DND-41 (cell line): ENCODE measurements at regions not wholly inside any gene's neighbourhood (a gene's known extent, or its start where the extent isn't known, plus 50 kb on each side); places are given as distances from the start of the nearest gene placed in this dataset.
"Not testable (repeated sequence)": the region's sequence is repeated elsewhere in the genome, so short reads cannot be mapped to it uniquely, and the experiment has no call there.

ENCODE experiments used
- ATAC-seq: fragments of 200-7000 bp; cut with Tn5 transposase; 3 replicates; pipeline ENCODE4 v1.9.1; 2021; ENCODE audit warnings: low read depth; ENCODE audit not compliant: insufficient read depth
- DNase-seq: peaks from one replicate; pipeline ENCODE4 v3.0.0-alpha.2; 2020
- H2AFZ ChIP-seq: 2 replicates; pipeline ENCODE4 v1.6.0; 2012; ENCODE audit warnings: low read depth, low read length
- H3K27ac ChIP-seq: 2 replicates; pipeline ENCODE4 v1.5.1; 2012; ENCODE audit warnings: low read length, inconsistent platforms
- H3K27me3 ChIP-seq: fragments of 200-600 bp; sonication (generic); 2 replicates; pipeline ENCODE4 v1.6.0; 2012; ENCODE audit warnings: low read length, mild to moderate bottlenecking, inconsistent platforms; ENCODE audit not compliant: insufficient read depth, poor library complexity
- H3K36me3 ChIP-seq: 2 replicates; pipeline ENCODE4 v1.5.1; 2012; ENCODE audit warnings: low read length, inconsistent platforms; ENCODE audit not compliant: insufficient read depth
- H3K4me1 ChIP-seq: 2 replicates; pipeline ENCODE4 v1.5.1; 2012; ENCODE audit warnings: mild to moderate bottlenecking, low read length; ENCODE audit not compliant: insufficient read depth
- H3K4me2 ChIP-seq: 2 replicates; pipeline ENCODE4 v1.6.0; 2012; ENCODE audit warnings: mild to moderate bottlenecking, moderate library complexity, low read length, inconsistent platforms; ENCODE audit not compliant: insufficient read depth
- H3K4me3 ChIP-seq, 2 experiments: fragments of 200-600 bp in 1 of 2; shearing (Covaris generic) in 1 of 2; 2 replicates each; pipeline ENCODE4 v1.5.1; 2012 to 2016; ENCODE audit warnings: inconsistent platforms in 2 of 2, low read length in 2 of 2, mild to moderate bottlenecking in 2 of 2, low read depth in 1 of 2, moderate library complexity in 1 of 2
- H3K79me2 ChIP-seq: 2 replicates; pipeline ENCODE4 v1.6.0; 2012; ENCODE audit warnings: low read length, inconsistent platforms; ENCODE audit not compliant: insufficient read depth
- H3K9ac ChIP-seq: 2 replicates; pipeline ENCODE4 v1.6.0; 2012; ENCODE audit warnings: low read depth, mild to moderate bottlenecking, inconsistent platforms, low read length, moderate library complexity
- H3K9me3 ChIP-seq: 2 replicates; pipeline ENCODE4 v1.5.1; 2012; ENCODE audit warnings: low read length, moderate library complexity, mild to moderate bottlenecking, inconsistent platforms; ENCODE audit not compliant: insufficient read depth, severe bottlenecking
- H4K20me1 ChIP-seq: 2 replicates; pipeline ENCODE4 v1.6.0; 2012; ENCODE audit warnings: low read length; ENCODE audit not compliant: insufficient read depth
- EZH2 ChIP-seq: IDR thresholded peaks from 3 replicates; pipeline ENCODE4 v1.6.1; 2012; ENCODE audit warnings: borderline replicate concordance, low read depth, mild to moderate bottlenecking, moderate library complexity, low read length, inconsistent platforms; ENCODE audit not compliant: severe bottlenecking
- TF ChIP-seq, protein P1 (sequence below): IDR thresholded peaks from 2 replicates; pipeline ENCODE4 v1.5.1; 2012; ENCODE audit warnings: borderline replicate concordance, low read length, moderate library complexity, mild to moderate bottlenecking; ENCODE audit not compliant: poor library complexity, severe bottlenecking; ENCODE audit errors: extremely low read depth

DNA sequence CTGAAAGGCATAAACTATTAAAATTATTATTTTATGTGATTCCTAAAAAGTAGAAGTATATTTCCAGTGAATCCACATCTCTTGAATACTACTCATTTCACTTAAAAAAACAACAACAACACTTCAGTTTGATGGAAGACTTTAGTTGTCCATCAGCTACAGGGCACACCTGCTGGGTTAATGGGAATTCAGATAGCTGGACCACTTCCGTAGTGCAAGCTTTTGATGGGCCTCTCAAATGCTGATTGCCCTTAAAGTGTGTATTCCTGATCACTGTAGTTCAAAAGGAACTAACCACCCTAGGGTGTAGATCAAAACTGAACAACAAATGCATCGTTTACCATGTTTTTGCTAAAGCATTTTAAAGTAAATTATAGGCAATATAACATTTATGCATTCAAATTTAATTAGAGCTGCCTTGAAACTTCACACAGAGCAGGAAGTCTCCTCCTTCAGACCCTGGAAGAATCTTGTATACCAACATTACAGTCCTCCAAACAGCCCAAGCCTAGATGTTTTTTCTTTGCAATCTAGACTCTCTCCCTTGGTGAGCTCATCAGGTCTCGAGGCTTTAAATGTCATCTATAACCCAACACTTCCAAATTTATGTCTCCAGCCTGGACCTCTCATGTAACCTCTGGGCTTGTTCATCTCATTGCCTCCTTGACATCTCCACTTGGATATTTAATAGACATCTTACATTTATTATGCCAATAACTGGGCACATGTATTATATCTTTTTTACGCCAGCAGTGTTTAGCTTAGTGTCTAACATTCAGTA is 510.1 kb upstream of the SLC39A10 start:
- Histone ChIP-seq H4K20me1 (no peaks in the 10 kb centered on the region), H3K9me3 (peaks cover 11% of the 10 kb centered on the region), H3K36me3 (no peaks in the 10 kb centered on the region), H3K4me3 (no peak overlapping the region), H3K4me2 (no peak overlapping the region), H3K27me3 (no peaks in the 10 kb centered on the region), H3K79me2 (no peaks in the 10 kb centered on the region), H3K27ac (no peak overlapping the region), H3K9ac (no peak overlapping the region), H3K4me1 (no peaks in the 10 kb centered on the region), H2AFZ (no peak overlapping the region)
- DNase-seq (no peak), ATAC-seq (no peak)
- TF ChIP-seq, protein P1, sequence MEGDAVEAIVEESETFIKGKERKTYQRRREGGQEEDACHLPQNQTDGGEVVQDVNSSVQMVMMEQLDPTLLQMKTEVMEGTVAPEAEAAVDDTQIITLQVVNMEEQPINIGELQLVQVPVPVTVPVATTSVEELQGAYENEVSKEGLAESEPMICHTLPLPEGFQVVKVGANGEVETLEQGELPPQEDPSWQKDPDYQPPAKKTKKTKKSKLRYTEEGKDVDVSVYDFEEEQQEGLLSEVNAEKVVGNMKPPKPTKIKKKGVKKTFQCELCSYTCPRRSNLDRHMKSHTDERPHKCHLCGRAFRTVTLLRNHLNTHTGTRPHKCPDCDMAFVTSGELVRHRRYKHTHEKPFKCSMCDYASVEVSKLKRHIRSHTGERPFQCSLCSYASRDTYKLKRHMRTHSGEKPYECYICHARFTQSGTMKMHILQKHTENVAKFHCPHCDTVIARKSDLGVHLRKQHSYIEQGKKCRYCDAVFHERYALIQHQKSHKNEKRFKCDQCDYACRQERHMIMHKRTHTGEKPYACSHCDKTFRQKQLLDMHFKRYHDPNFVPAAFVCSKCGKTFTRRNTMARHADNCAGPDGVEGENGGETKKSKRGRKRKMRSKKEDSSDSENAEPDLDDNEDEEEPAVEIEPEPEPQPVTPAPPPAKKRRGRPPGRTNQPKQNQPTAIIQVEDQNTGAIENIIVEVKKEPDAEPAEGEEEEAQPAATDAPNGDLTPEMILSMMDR, result no peak
- TF ChIP-seq EZH2, result no peak

DNA sequence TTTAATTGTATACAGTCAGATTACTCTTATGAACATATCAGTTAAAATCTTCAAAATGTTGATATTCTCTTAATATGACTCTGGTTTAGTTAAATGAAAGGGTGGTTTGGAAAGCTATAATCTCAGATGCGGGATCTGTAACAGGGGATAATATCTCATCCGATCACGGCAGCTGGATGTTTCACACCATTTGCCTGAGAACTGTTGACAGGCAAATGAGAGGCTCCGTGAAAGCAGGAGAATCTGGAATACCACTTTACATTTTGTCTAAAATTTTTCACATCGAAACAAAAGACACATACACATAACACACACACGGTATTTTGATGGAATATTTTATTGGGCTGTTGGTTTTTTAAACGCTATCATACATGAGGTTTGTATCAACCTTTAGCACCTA is 518.6 kb upstream of the SLC39A10 start:
- no peaks in the 10 kb centered on the region for H3K36me3 ChIP-seq

DNA sequence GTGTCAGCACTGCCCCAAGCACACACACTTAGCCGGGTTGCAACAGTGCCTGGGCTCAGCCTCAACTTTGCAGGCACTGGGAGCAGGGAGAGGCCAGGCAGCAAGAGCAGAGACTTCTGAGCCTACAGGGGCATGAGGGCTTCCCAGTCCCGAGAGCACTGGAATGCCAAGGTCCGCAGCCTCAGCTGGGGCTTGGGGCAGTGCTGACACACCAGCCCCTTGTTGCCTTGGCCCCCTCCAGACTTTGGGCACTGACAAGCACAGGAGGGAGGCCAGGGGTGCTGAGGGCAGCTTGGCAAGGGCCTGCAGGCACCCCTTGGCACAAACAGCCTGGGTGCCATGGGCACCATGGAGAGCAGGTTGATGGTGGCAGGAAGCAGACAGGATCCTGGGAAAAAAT is 531.1 kb upstream of the SLC39A10 start:
- H3K4me2 ChIP-seq, H3K27ac ChIP-seq, H2AFZ ChIP-seq, DNase-seq, H3K9ac ChIP-seq, H3K4me3 ChIP-seq, H3K9me3 ChIP-seq, H3K4me1 ChIP-seq, H4K20me1 ChIP-seq, H3K27me3 ChIP-seq, H3K79me2 ChIP-seq, H3K36me3 ChIP-seq, ATAC-seq: not testable (repeated sequence)

More for the DNA sequence above, 518.6 kb upstream of the SLC39A10 start:
- no peaks in the 10 kb centered on the region for H3K9me3 ChIP-seq
- H3K79me2 ChIP-seq, result no peaks in the 10 kb centered on the region
- no peak for TF ChIP-seq EZH2
- TF ChIP-seq, protein P1, result no peak
- H3K4me3 ChIP-seq, result no peak overlapping the region
- H4K20me1 ChIP-seq, result no peaks in the 10 kb centered on the region
- no peak overlapping the region for H2AFZ ChIP-seq
- no peaks in the 10 kb centered on the region for H3K4me1 ChIP-seq
- no peak for DNase-seq
- no peak for ATAC-seq
- no peak overlapping the region for H3K27ac ChIP-seq
- H3K9ac ChIP-seq, result no peak overlapping the region
- no peaks in the 10 kb centered on the region for H3K27me3 ChIP-seq
- H3K4me2 ChIP-seq, result no peak overlapping the region

DNA sequence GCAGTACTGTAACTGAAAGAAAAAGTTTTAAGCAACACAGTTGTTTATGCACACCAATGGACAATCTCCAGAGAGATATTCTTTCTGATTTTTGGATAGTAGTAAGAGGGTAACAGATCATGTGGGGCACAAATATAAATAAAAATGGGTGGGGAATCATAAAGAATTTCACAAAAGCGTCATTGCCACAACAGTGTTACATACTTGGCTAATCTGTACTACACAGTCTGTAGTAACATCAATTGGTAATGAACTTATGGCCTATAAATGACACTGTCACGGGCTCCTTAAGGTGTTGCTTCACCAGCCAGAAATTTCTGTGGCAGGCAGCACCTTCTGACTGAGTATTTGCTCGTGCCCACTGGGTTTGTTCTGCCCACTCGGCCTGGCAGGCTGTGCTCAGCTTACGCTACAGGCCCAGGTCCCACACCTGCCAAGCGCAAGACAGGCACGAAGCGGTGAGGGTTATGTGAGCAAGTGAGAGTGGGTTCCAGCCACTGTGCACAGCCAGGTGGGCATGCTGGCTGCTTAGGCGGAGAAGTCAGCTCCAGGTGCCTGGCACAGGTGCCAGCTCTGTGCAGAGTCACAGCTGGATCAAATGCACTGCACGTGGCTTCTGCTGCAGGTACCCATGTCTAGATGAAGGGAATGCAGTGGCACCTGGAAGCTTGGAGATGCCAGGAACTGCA is 532.5 kb upstream of the SLC39A10 start:
- no peaks in the 10 kb centered on the region for H4K20me1 ChIP-seq
- no peak overlapping the region for H3K4me2 ChIP-seq
- H3K9me3 ChIP-seq, result peaks cover 3% of the 10 kb centered on the region
- no peaks in the 10 kb centered on the region for H3K36me3 ChIP-seq
- no peaks in the 10 kb centered on the region for H3K4me1 ChIP-seq
- TF ChIP-seq, protein P1, result no peak
- no peak for TF ChIP-seq EZH2
- H3K27ac ChIP-seq, result no peak overlapping the region
- H3K9ac ChIP-seq, result no peak overlapping the region
- no peak overlapping the region for H2AFZ ChIP-seq
- no peak overlapping the region for H3K4me3 ChIP-seq
- no peaks in the 10 kb centered on the region for H3K27me3 ChIP-seq
- no peaks in the 10 kb centered on the region for H3K79me2 ChIP-seq
- ATAC-seq (no peak), DNase-seq (no peak)
